ENCODE measurements at regions not wholly inside any gene's neighbourhood (a gene's known extent, or its start where the extent isn't known, plus 50 kb on each side); places are given as distances from the start of the nearest gene placed in this dataset.

GRCh38 chr10:81576336-81576735, 298.7 kb upstream of the NRG3 start:
- no peak for TF ChIP-seq CTCF (IDR thresholded peaks at IDR 0.05)
- TF ChIP-seq POLR2AphosphoS5 (IDR thresholded peaks at IDR 0.05; ENCODE audit: low read depth, low read length) = no peak

Measured in Panc1 (cell line).